Caco-2 (cell line): ENCODE measurements at regions not wholly inside any gene's neighbourhood (a gene's known extent, or its start where the extent isn't known, plus 50 kb on each side); places are given as distances from the start of the nearest gene placed in this dataset.

ENCODE experiments used
- BruUV-seq: library from RNA; stranded (reverse); fragments of 400-500 nt; replicated peaks from 2 replicates; lab custom pipeline; 2021; lab: Mats Ljungman, UMichigan
- CTCF ChIA-PET: fragments of 300-600 bp; sonication (Branson Sonifier 250); formaldehyde crosslinking; loops from one replicate; lab custom pipeline; 2022; ENCODE audit warnings: antibody characterized with exemption; lab: Charles Lee
- POLR2A ChIA-PET: fragments of 300-600 bp; sonication (Branson Sonifier 250); formaldehyde crosslinking; loops from one replicate; lab custom pipeline; 2022; ENCODE audit warnings: antibody characterized with exemption; lab: Charles Lee
- DNase-seq, 2 experiments: peaks; one replicate each; pipeline versions ENCODE4 v3.0.0 to v3.0.0-alpha.2; 2020 to 2022
- H3K27me3 ChIP-seq: replicated peaks from 2 replicates; pipeline ENCODE4 v1.6.0; 2011; ENCODE audit warnings: low read length; ENCODE audit not compliant: control insufficient read depth, insufficient read depth
- H3K36me3 ChIP-seq: 2 replicates; pipeline ENCODE4 v1.5.1; 2011; ENCODE audit warnings: low read length; ENCODE audit not compliant: control insufficient read depth, insufficient read depth
- H3K4me1 ChIP-seq: fragments of 250-450 bp; sonication (Bioruptor Pico); 2 replicates; pipeline ENCODE4 v1.5.1; 2020; ENCODE audit warnings: mild to moderate bottlenecking
- H3K4me3 ChIP-seq: 2 replicates; pipeline ENCODE4 v1.5.1; 2011; ENCODE audit warnings: low read depth, mild to moderate bottlenecking, control low read depth, low read length
- H3K9me3 ChIP-seq: fragments of 250-450 bp; sonication (Bioruptor Pico); 2 replicates; pipeline ENCODE4 v1.5.1; 2020; ENCODE audit warnings: mild to moderate bottlenecking, moderate library complexity
- H3K27ac Mint-ChIP-seq: one replicate; pipeline ENCODE4 v1.8.0; 2022; ENCODE audit warnings: mixed read lengths; ENCODE audit not compliant: unreplicated experiment
- H3K27me3 Mint-ChIP-seq: one replicate; pipeline ENCODE4 v1.8.0; 2022; ENCODE audit warnings: mixed read lengths; ENCODE audit not compliant: insufficient read depth, unreplicated experiment
- H3K36me3 Mint-ChIP-seq: one replicate; pipeline ENCODE4 v1.8.0; 2022; ENCODE audit warnings: mild to moderate bottlenecking, mixed read lengths; ENCODE audit not compliant: insufficient read depth, unreplicated experiment
- H3K4me1 Mint-ChIP-seq: one replicate; pipeline ENCODE4 v1.8.0; 2022; ENCODE audit warnings: low read depth, mixed read lengths; ENCODE audit not compliant: unreplicated experiment
- H3K4me3 Mint-ChIP-seq: one replicate; pipeline ENCODE4 v1.8.0; 2022; ENCODE audit warnings: mild to moderate bottlenecking, moderate library complexity, mixed read lengths; ENCODE audit not compliant: unreplicated experiment
- H3K9me3 Mint-ChIP-seq: one replicate; pipeline ENCODE4 v1.8.0; 2022; ENCODE audit warnings: mixed read lengths; ENCODE audit not compliant: unreplicated experiment
- CTCF ChIP-seq, 2 experiments: fragments of 200-600 bp in 1 of 2; IDR thresholded peaks; 1 replicate in 1 of 2; 2 replicates in 1 of 2; pipeline versions ENCODE4 v1.5.1 to v1.8.0; 2011 to 2022; ENCODE audit warnings: antibody characterized with exemption in 1 of 2, control low read depth in 1 of 2, inconsistent platforms in 1 of 2, low read depth in 1 of 2, low read length in 1 of 2, mild to moderate bottlenecking in 1 of 2, moderate library complexity in 1 of 2; ENCODE audit not compliant: insufficient read depth in 1 of 2, severe bottlenecking in 1 of 2, unreplicated experiment in 1 of 2
- intact Hi-C: fragments of 100-400 bp; cut with micrococcal nuclease; formaldehyde crosslinking; loops from one replicate; pipeline ENCODE4 v1.10.0; 2022; ENCODE audit not compliant: unreplicated experiment

- Histone ChIP-seq H3K9me3 (no peaks in the 10 kb centered on the region), H3K4me3 (no peak overlapping the region), H3K4me1 (no peaks in the 10 kb centered on the region), H3K36me3 (no peaks in the 10 kb centered on the region), H3K27me3 (no peaks in the 10 kb centered on the region; the same call in 1 of the 2 replicates)
- ChIA-PET CTCF (no interaction called here), POLR2A (no interaction called here)
- no peak for TF ChIP-seq CTCF (IDR thresholded peaks at IDR 0.05; ENCODE audit: insufficient read depth in 1 of 2, low read depth in 1 of 2, low read length in 1 of 2, severe bottlenecking in 1 of 2, unreplicated experiment in 1 of 2)
- H3K4me3 Mint-ChIP-seq = no peak overlapping the region
- H3K36me3 Mint-ChIP-seq = no peaks in the 10 kb centered on the region
- no peak for DNase-seq
- H3K9me3 Mint-ChIP-seq = no peaks in the 10 kb centered on the region
- peaks cover 15% of the 10 kb centered on the region for H3K27me3 Mint-ChIP-seq
- intact Hi-C loops = no loop called here
- H3K4me1 Mint-ChIP-seq = no peaks in the 10 kb centered on the region
- no peak overlapping the region for H3K27ac Mint-ChIP-seq
- BruUV-seq = no TSS peak
These were observed 106.7 kb upstream of the SFSWAP start for GRCh38 chr12:131603939-131604795.

- no peak overlapping the region for H3K27ac Mint-ChIP-seq
- Histone ChIP-seq H3K9me3 (no peaks in the 10 kb centered on the region), H3K4me1 (no peaks in the 10 kb centered on the region), H3K4me3 (no peak overlapping the region), H3K27me3 (no peaks in the 10 kb centered on the region; the same call in 1 of the 2 replicates), H3K36me3 (no peaks in the 10 kb centered on the region)
- intact Hi-C loops = loop anchor here (5.0 kb wide), 1 partner anchor 227 kb away; no protein-coding TSS in a partner anchor
- no peaks in the 10 kb centered on the region for H3K36me3 Mint-ChIP-seq
- H3K4me3 Mint-ChIP-seq = no peak overlapping the region
- H3K4me1 Mint-ChIP-seq = no peaks in the 10 kb centered on the region
- no peak for DNase-seq
- no TSS peak for BruUV-seq
- ChIA-PET CTCF (no interaction called here), POLR2A (no interaction called here)
- peaks cover 11% of the 10 kb centered on the region for H3K27me3 Mint-ChIP-seq
- TF ChIP-seq CTCF (IDR thresholded peaks at IDR 0.05; ENCODE audit: insufficient read depth in 1 of 2, low read depth in 1 of 2, low read length in 1 of 2, severe bottlenecking in 1 of 2, unreplicated experiment in 1 of 2) = no peak
- no peaks in the 10 kb centered on the region for H3K9me3 Mint-ChIP-seq
These were observed 106.0 kb upstream of the SFSWAP start for GRCh38 chr12:131604859-131605258.

- Histone ChIP-seq H3K4me3 (no peak overlapping the region), H3K27me3 (no peaks in the 10 kb centered on the region; the same call in 1 of the 2 replicates), H3K4me1 (no peaks in the 10 kb centered on the region), H3K36me3 (no peaks in the 10 kb centered on the region), H3K9me3 (no peaks in the 10 kb centered on the region)
- no peak overlapping the region for H3K4me3 Mint-ChIP-seq
- no peak for TF ChIP-seq CTCF (IDR thresholded peaks at IDR 0.05; ENCODE audit: insufficient read depth in 1 of 2, low read depth in 1 of 2, low read length in 1 of 2, severe bottlenecking in 1 of 2, unreplicated experiment in 1 of 2)
- ChIA-PET POLR2A (no interaction called here), CTCF (no interaction called here)
- no peak overlapping the region for H3K27ac Mint-ChIP-seq
- no peak for DNase-seq
- peaks cover 12% of the 10 kb centered on the region for H3K27me3 Mint-ChIP-seq
- H3K4me1 Mint-ChIP-seq = no peaks in the 10 kb centered on the region
- H3K36me3 Mint-ChIP-seq = no peaks in the 10 kb centered on the region
- no TSS peak for BruUV-seq
- intact Hi-C loops = loop anchor here (5.0 kb wide), 1 partner anchor 227 kb away; no protein-coding TSS in a partner anchor
- H3K9me3 Mint-ChIP-seq = no peaks in the 10 kb centered on the region
These were observed 105.5 kb upstream of the SFSWAP start for GRCh38 chr12:131605304-131605829.
